ENCODE measurements at regions not wholly inside any gene's neighbourhood (a gene's known extent, or its start where the extent isn't known, plus 50 kb on each side); places are given as distances from the start of the nearest gene placed in this dataset.

GRCh38 chr18:44133483-44133882 lies 547.2 kb upstream of the SETBP1 start:
- no peak overlapping the region for H3K4me3 ChIP-seq
- no peaks in the 10 kb centered on the region for H3K27me3 ChIP-seq
- H3K9me3 ChIP-seq = no peaks in the 10 kb centered on the region
- TF ChIP-seq CTCF (IDR thresholded peaks at IDR 0.05) = no peak
- no peak overlapping the region for H3K27ac ChIP-seq
- DNase-seq (ENCODE audit: low spot score) = no peak
- H3K36me3 ChIP-seq = no peaks in the 10 kb centered on the region
- no peaks in the 10 kb centered on the region for H3K4me1 ChIP-seq

GRCh38 chr18:44134447-44134846 lies 546.2 kb upstream of the SETBP1 start:
- no peaks in the 10 kb centered on the region for H3K4me1 ChIP-seq
- no peaks in the 10 kb centered on the region for H3K36me3 ChIP-seq
- no peak for DNase-seq (ENCODE audit: low spot score)
- H3K27ac ChIP-seq = no peak overlapping the region
- TF ChIP-seq CTCF (IDR thresholded peaks at IDR 0.05) = no peak
- H3K4me3 ChIP-seq = no peak overlapping the region
- H3K27me3 ChIP-seq = no peaks in the 10 kb centered on the region
- H3K9me3 ChIP-seq = no peaks in the 10 kb centered on the region

GRCh38 chr18:44135741-44136140 lies 544.9 kb upstream of the SETBP1 start:
- H3K27me3 ChIP-seq = no peaks in the 10 kb centered on the region
- no peak for DNase-seq (ENCODE audit: low spot score)
- H3K9me3 ChIP-seq = no peaks in the 10 kb centered on the region
- TF ChIP-seq CTCF (IDR thresholded peaks at IDR 0.05) = no peak
- no peaks in the 10 kb centered on the region for H3K4me1 ChIP-seq
- H3K27ac ChIP-seq = no peak overlapping the region
- H3K36me3 ChIP-seq = no peaks in the 10 kb centered on the region
- H3K4me3 ChIP-seq = no peak overlapping the region

- no peaks in the 10 kb centered on the region for H3K36me3 ChIP-seq
- H3K9me3 ChIP-seq = no peaks in the 10 kb centered on the region
- DNase-seq (ENCODE audit: low spot score) = no peak
- H3K4me1 ChIP-seq = no peaks in the 10 kb centered on the region
- no peaks in the 10 kb centered on the region for H3K27me3 ChIP-seq
- no peak overlapping the region for H3K4me3 ChIP-seq
- no peak overlapping the region for H3K27ac ChIP-seq
- no peak for TF ChIP-seq CTCF (IDR thresholded peaks at IDR 0.05)
Observed at GRCh38 chr18:44136326-44136725, 544.4 kb upstream of the SETBP1 start.

GRCh38 chr18:44143072-44143471 lies 537.6 kb upstream of the SETBP1 start:
- no peak for DNase-seq (ENCODE audit: low spot score)
- H3K4me1 ChIP-seq = no peaks in the 10 kb centered on the region
- no peak for TF ChIP-seq CTCF (IDR thresholded peaks at IDR 0.05)
- no peaks in the 10 kb centered on the region for H3K9me3 ChIP-seq
- no peaks in the 10 kb centered on the region for H3K27me3 ChIP-seq
- no peak overlapping the region for H3K4me3 ChIP-seq
- H3K36me3 ChIP-seq = no peaks in the 10 kb centered on the region
- no peak overlapping the region for H3K27ac ChIP-seq

- H3K36me3 ChIP-seq = no peaks in the 10 kb centered on the region
- H3K27me3 ChIP-seq = no peaks in the 10 kb centered on the region
- H3K27ac ChIP-seq = no peak overlapping the region
- no peak overlapping the region for H3K4me3 ChIP-seq
- TF ChIP-seq CTCF (IDR thresholded peaks at IDR 0.05) = no peak
- no peaks in the 10 kb centered on the region for H3K9me3 ChIP-seq
- DNase-seq (ENCODE audit: low spot score) = no peak
- H3K4me1 ChIP-seq = no peaks in the 10 kb centered on the region
Observed at GRCh38 chr18:44149706-44150105, 531.0 kb upstream of the SETBP1 start.

Data from right atrium auricular region (tissue), 2 donors.